ENCODE measurements at regions not wholly inside any gene's neighbourhood (a gene's known extent, or its start where the extent isn't known, plus 50 kb on each side); places are given as distances from the start of the nearest gene placed in this dataset.
A peak's percentile ranks its signal among the peaks of the same experiment; 100 is the strongest.

- no peaks in the 10 kb centered on the region for H3K9me3 ChIP-seq (replicated peaks; ENCODE audit: control insufficient read depth, insufficient read depth, low read length)
- ChIA-PET CTCF (interaction anchor here (0.7 to 1.0 kb wide), 2 partner anchors 9 kb away, joined by 3 read pairs; no protein-coding TSS in a partner anchor), POLR2A (no interaction called here)
- no peaks in the 10 kb centered on the region for H3K79me2 ChIP-seq (ENCODE audit: control insufficient read depth, insufficient read depth, low read length)
- intact Hi-C loops (cut with micrococcal nuclease) = no loop called here
- no peaks in the 10 kb centered on the region for H4K20me1 ChIP-seq (replicated peaks; ENCODE audit: control insufficient read depth, extremely low read depth, insufficient read depth, low read length)
- no peak overlapping the region for H3K9ac ChIP-seq (replicated peaks; ENCODE audit: extremely low read depth, insufficient read depth, low read length)
- no peaks in the 10 kb centered on the region for H3K27me3 ChIP-seq (ENCODE audit: control insufficient read depth in 2 of 2, insufficient read depth in 2 of 2, low read length in 2 of 2)
- no peak overlapping the region for H3K27ac ChIP-seq (ENCODE audit: insufficient read depth, low read depth, low read length)
- no peak overlapping the region for H3K4me3 ChIP-seq (replicated peaks in 1 of 3; ENCODE audit: insufficient read depth in 1 of 3, low read depth in 1 of 3, low read length in 3 of 3)
- TF ChIP-seq FOS (IDR thresholded peaks at IDR 0.05; ENCODE audit: borderline replicate concordance, insufficient read depth, low read length) (peak; percentile 35), POLR2AphosphoS5 (IDR thresholded peaks at IDR 0.05; ENCODE audit: insufficient read depth, low read depth, low read length) (no peak), EZH2 (IDR thresholded peaks at IDR 0.05; ENCODE audit: borderline replicate concordance, low read depth, low read length, severe bottlenecking) (no peak), JUN (IDR thresholded peaks at IDR 0.05; ENCODE audit: borderline replicate concordance, insufficient read depth, insufficient read length, low read depth) (peak; percentile 15), GATA2 (IDR thresholded peaks at IDR 0.05; ENCODE audit: insufficient read depth, insufficient read length, low read depth, low read length) (no peak)
- H2AFZ ChIP-seq (ENCODE audit: low read depth, low read length) = no peak overlapping the region
- no TSS peak for BruUV-seq (replicated peaks)
- H3K4me1 ChIP-seq (ENCODE audit: control insufficient read depth, extremely low read depth, insufficient read depth, low read length) = peaks cover 4% of the 10 kb centered on the region
- no peaks in the 10 kb centered on the region for H3K9me1 ChIP-seq (replicated peaks; ENCODE audit: control insufficient read depth, extremely low read depth, insufficient read depth, low read length)
- no peaks in the 10 kb centered on the region for H3K36me3 ChIP-seq (ENCODE audit: control insufficient read depth in 2 of 2, extremely low read depth in 1 of 2, insufficient read depth in 2 of 2, low read length in 2 of 2)
- dilution Hi-C loops (cut with MboI; ENCODE audit: extremely low pct_ligation_motif_present, low sequenced_read_pairs) = no loop called here
- DNase-seq (ENCODE audit: low read depth, low spot score) (peak; percentile 60), FAIRE-seq (peak; percentile 8)
- H3K4me2 ChIP-seq (ENCODE audit: insufficient read depth, low read length) = no peak overlapping the region
These were observed 455.9 kb upstream of the MARCKS start for GRCh38 chr6:113401231-113401630.

- dilution Hi-C loops (cut with MboI; ENCODE audit: extremely low pct_ligation_motif_present, low sequenced_read_pairs) = no loop called here
- FAIRE-seq = no peak
These were observed 454.6 kb upstream of the MARCKS start for GRCh38 chr6:113402544-113402943.

More at GRCh38 chr6:113402544-113402943, 454.6 kb upstream of the MARCKS start:
- CTCF ChIA-PET = interaction anchor here (1.0 kb wide), 1 partner anchor 456 kb away, joined by 3 read pairs; no protein-coding TSS in a partner anchor
- no peak for DNase-seq (ENCODE audit: low read depth, low spot score)
- Histone ChIP-seq H3K36me3 (ENCODE audit: control insufficient read depth in 2 of 2, extremely low read depth in 1 of 2, insufficient read depth in 2 of 2, low read length in 2 of 2) (no peaks in the 10 kb centered on the region), H4K20me1 (replicated peaks; ENCODE audit: control insufficient read depth, extremely low read depth, insufficient read depth, low read length) (no peaks in the 10 kb centered on the region), H3K4me2 (ENCODE audit: insufficient read depth, low read length) (no peak overlapping the region), H3K27me3 (ENCODE audit: control insufficient read depth in 2 of 2, insufficient read depth in 2 of 2, low read length in 2 of 2) (no peaks in the 10 kb centered on the region), H3K4me1 (ENCODE audit: control insufficient read depth, extremely low read depth, insufficient read depth, low read length) (peaks cover 4% of the 10 kb centered on the region), H3K9ac (replicated peaks; ENCODE audit: extremely low read depth, insufficient read depth, low read length) (no peak overlapping the region), H3K27ac (ENCODE audit: insufficient read depth, low read depth, low read length) (no peak overlapping the region), H3K9me1 (replicated peaks; ENCODE audit: control insufficient read depth, extremely low read depth, insufficient read depth, low read length) (no peaks in the 10 kb centered on the region), H3K4me3 (replicated peaks in 1 of 3; ENCODE audit: insufficient read depth in 1 of 3, low read depth in 1 of 3, low read length in 3 of 3) (no peak overlapping the region), H2AFZ (ENCODE audit: low read depth, low read length) (no peak overlapping the region), H3K79me2 (ENCODE audit: control insufficient read depth, insufficient read depth, low read length) (no peaks in the 10 kb centered on the region), H3K9me3 (replicated peaks; ENCODE audit: control insufficient read depth, insufficient read depth, low read length) (no peaks in the 10 kb centered on the region)
- BruUV-seq (replicated peaks) = no TSS peak
- intact Hi-C loops (cut with micrococcal nuclease) = no loop called here
- POLR2A ChIA-PET = no interaction called here
- no peak for TF ChIP-seq CTCF (IDR thresholded peaks at IDR 0.05; ENCODE audit: extremely low read depth in 1 of 2, insufficient read depth in 1 of 2, low read depth in 1 of 2, low read length in 2 of 2)
- TF ChIP-seq JUN (IDR thresholded peaks at IDR 0.05; ENCODE audit: borderline replicate concordance, insufficient read depth, insufficient read length, low read depth) = no peak
- no peak for TF ChIP-seq EZH2 (IDR thresholded peaks at IDR 0.05; ENCODE audit: borderline replicate concordance, low read depth, low read length, severe bottlenecking)
- TF ChIP-seq GATA2 (IDR thresholded peaks at IDR 0.05; ENCODE audit: insufficient read depth, insufficient read length, low read depth, low read length) = no peak
- TF ChIP-seq MYC (IDR thresholded peaks at IDR 0.05; ENCODE audit: low read depth, low read length) = no peak
- no peak for TF ChIP-seq POLR2AphosphoS5 (IDR thresholded peaks at IDR 0.05; ENCODE audit: insufficient read depth, low read depth, low read length)
- TF ChIP-seq FOS (IDR thresholded peaks at IDR 0.05; ENCODE audit: borderline replicate concordance, insufficient read depth, low read length) = no peak
- TF ChIP-seq MAX (IDR thresholded peaks at IDR 0.05; ENCODE audit: insufficient read depth, insufficient read length) = no peak
- no peak for TF ChIP-seq POLR2A (IDR thresholded peaks at IDR 0.05; ENCODE audit: low read depth, low read length)

Data from endothelial cell of umbilical vein (primary cell).